Gastroesophageal sphincter (tissue), 3 donors: ENCODE measurements at regions not wholly inside any gene's neighbourhood (a gene's known extent, or its start where the extent isn't known, plus 50 kb on each side); places are given as distances from the start of the nearest gene placed in this dataset.

Experiments used
- POLR2AphosphoS5 ChIP-seq: sonication (generic); formaldehyde crosslinking; IDR thresholded peaks from one replicate; pipeline ENCODE4 v1.6.1; 2017; ENCODE audit warnings: antibody characterized with exemption
- TF ChIP-seq, protein P1 (sequence below), 4 experiments: fragments of 200-600 bp in 2 of 4; fragments of 450-650 bp in 2 of 4; sonication (generic) in 1 of 4; IDR thresholded peaks; one replicate each; pipeline ENCODE4 v1.5.1; 2017 to 2019; ENCODE audit warnings: antibody characterized with exemption in 4 of 4, mild to moderate bottlenecking in 2 of 4, moderate library complexity in 2 of 4

DNA sequence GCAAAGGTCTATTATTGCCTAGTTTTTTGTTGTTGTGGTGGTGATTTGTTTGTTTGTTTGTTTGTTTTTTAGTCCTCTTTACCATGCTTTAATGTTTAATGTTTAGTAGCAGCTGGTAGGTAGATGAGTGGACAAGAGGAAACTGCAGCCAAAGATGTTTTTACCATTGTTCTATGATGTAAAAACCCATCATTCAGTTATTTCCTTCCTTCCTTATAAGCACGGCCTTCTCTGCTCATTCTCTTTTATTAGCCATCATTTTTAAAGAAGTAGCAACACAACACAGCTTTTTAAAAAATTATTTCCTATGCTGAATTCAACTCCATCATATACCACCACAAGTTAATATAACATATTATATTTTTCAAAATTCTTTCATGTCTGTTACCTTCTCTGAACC lies 58.5 kb upstream of the BOC start:
- TF ChIP-seq, protein P1, sequence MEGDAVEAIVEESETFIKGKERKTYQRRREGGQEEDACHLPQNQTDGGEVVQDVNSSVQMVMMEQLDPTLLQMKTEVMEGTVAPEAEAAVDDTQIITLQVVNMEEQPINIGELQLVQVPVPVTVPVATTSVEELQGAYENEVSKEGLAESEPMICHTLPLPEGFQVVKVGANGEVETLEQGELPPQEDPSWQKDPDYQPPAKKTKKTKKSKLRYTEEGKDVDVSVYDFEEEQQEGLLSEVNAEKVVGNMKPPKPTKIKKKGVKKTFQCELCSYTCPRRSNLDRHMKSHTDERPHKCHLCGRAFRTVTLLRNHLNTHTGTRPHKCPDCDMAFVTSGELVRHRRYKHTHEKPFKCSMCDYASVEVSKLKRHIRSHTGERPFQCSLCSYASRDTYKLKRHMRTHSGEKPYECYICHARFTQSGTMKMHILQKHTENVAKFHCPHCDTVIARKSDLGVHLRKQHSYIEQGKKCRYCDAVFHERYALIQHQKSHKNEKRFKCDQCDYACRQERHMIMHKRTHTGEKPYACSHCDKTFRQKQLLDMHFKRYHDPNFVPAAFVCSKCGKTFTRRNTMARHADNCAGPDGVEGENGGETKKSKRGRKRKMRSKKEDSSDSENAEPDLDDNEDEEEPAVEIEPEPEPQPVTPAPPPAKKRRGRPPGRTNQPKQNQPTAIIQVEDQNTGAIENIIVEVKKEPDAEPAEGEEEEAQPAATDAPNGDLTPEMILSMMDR (IDR thresholded peaks at IDR 0.05) = no peak
- TF ChIP-seq POLR2AphosphoS5 = no peak
